Esophagus squamous epithelium (tissue), 4 donors: ENCODE measurements at regions not wholly inside any gene's neighbourhood (a gene's known extent, or its start where the extent isn't known, plus 50 kb on each side); places are given as distances from the start of the nearest gene placed in this dataset.

Experiments
- POLR2A ChIP-seq, 4 donors: fragments of 450-650 bp; IDR thresholded peaks; one replicate each; pipeline ENCODE4 v1.6.1; 2017; ENCODE audit warnings: antibody characterized with exemption in 4 of 4, mild to moderate bottlenecking in 4 of 4, moderate library complexity in 3 of 4
- TF ChIP-seq, protein P1 (sequence below), 6 experiments: fragments of 450-650 bp in 4 of 6; fragments of 200-600 bp in 2 of 6; sonication (generic) in 2 of 6; IDR thresholded peaks; one replicate each; pipeline ENCODE4 v1.5.1; 2016 to 2019; ENCODE audit warnings: antibody characterized with exemption in 6 of 6, mild to moderate bottlenecking in 4 of 6, moderate library complexity in 4 of 6

DNA sequence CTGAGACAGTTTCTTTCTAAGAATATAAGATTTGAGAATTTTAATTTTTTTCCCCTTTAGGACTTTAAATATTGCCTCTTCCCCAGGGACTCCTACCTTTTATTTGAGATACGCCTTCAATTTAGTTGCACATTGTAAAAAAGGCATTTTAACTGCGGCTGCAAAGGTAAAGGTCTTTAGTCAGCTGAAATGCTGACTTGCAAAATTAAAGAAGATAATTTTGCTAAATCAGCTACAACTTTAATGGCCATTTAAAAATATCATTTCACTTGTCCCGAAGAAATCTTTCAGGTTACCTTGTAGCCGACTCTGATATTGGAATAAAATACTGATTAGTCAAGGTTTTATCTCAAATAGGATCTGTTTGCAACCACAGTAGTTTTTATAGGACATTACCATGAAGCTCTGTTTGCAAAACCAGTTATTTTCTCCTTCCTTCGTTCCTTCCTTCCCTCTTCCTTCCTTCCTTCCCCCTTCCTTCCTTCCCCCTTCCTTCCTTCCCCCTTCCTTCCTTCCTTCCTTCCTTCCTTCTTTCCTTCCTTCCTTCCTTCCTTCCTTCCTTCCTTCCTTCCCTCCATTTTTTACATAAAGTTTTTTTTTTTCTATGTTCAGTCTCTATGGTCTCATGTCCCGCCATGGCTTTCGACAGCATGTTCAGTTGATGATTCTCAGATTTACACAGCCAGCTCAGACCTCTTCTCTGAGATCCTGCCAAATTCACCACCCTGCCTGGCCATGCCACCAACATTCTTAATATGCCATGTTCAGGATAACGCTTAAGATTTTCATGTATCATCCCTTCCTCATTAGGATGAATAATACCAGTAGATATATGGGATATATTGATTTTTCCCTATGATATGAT, 405.4 kb upstream of the PRKX start:
- TF ChIP-seq, protein P1, sequence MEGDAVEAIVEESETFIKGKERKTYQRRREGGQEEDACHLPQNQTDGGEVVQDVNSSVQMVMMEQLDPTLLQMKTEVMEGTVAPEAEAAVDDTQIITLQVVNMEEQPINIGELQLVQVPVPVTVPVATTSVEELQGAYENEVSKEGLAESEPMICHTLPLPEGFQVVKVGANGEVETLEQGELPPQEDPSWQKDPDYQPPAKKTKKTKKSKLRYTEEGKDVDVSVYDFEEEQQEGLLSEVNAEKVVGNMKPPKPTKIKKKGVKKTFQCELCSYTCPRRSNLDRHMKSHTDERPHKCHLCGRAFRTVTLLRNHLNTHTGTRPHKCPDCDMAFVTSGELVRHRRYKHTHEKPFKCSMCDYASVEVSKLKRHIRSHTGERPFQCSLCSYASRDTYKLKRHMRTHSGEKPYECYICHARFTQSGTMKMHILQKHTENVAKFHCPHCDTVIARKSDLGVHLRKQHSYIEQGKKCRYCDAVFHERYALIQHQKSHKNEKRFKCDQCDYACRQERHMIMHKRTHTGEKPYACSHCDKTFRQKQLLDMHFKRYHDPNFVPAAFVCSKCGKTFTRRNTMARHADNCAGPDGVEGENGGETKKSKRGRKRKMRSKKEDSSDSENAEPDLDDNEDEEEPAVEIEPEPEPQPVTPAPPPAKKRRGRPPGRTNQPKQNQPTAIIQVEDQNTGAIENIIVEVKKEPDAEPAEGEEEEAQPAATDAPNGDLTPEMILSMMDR (IDR thresholded peaks at IDR 0.05): no peak
- TF ChIP-seq POLR2A (IDR thresholded peaks at IDR 0.05): no peak
